Vagina (tissue), 2 donors: ENCODE measurements at regions not wholly inside any gene's neighbourhood (a gene's known extent, or its start where the extent isn't known, plus 50 kb on each side); places are given as distances from the start of the nearest gene placed in this dataset.

Experiments
- POLR2A ChIP-seq, 2 donors: fragments of 450-650 bp; IDR thresholded peaks; one replicate each; pipeline ENCODE4 v1.6.1; 2017; ENCODE audit warnings: antibody characterized with exemption in 2 of 2, mild to moderate bottlenecking in 2 of 2, moderate library complexity in 2 of 2
- TF ChIP-seq, protein P1 (sequence below), 3 experiments: fragments of 450-650 bp in 2 of 3; fragments of 200-600 bp in 1 of 3; sonication (generic) in 1 of 3; IDR thresholded peaks; one replicate each; pipeline ENCODE4 v1.5.1; 2017 to 2019; ENCODE audit warnings: antibody characterized with exemption in 3 of 3, mild to moderate bottlenecking in 2 of 3, moderate library complexity in 2 of 3

DNA sequence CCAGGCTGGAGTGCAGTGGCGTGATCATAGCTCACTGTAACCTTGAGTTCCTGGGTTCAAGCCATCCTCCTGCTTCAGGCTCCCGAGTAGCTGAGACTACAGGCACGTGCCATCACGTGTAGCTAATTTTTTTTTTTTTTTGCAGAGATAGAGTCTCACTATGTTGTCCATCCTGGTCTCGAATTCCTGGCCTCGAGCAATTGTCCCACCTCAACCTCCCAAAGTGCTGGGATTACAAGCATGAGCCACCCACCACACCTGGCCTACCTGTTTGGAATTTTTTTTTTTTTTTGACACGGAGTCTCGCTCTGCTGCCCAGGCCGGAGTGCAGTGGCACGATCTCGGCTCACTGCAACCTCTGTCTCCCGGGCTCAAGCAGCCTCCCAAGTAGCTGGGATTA lies 117.1 kb upstream of the PARD3 start:
- TF ChIP-seq, protein P1, sequence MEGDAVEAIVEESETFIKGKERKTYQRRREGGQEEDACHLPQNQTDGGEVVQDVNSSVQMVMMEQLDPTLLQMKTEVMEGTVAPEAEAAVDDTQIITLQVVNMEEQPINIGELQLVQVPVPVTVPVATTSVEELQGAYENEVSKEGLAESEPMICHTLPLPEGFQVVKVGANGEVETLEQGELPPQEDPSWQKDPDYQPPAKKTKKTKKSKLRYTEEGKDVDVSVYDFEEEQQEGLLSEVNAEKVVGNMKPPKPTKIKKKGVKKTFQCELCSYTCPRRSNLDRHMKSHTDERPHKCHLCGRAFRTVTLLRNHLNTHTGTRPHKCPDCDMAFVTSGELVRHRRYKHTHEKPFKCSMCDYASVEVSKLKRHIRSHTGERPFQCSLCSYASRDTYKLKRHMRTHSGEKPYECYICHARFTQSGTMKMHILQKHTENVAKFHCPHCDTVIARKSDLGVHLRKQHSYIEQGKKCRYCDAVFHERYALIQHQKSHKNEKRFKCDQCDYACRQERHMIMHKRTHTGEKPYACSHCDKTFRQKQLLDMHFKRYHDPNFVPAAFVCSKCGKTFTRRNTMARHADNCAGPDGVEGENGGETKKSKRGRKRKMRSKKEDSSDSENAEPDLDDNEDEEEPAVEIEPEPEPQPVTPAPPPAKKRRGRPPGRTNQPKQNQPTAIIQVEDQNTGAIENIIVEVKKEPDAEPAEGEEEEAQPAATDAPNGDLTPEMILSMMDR (IDR thresholded peaks at IDR 0.05): no peak
- TF ChIP-seq POLR2A (IDR thresholded peaks at IDR 0.05): no peak
